GM12892 (cell line): ENCODE measurements at regions not wholly inside any gene's neighbourhood (a gene's known extent, or its start where the extent isn't known, plus 50 kb on each side); places are given as distances from the start of the nearest gene placed in this dataset.

Source experiments
- POLR2A ChIP-seq: IDR thresholded peaks from 2 replicates; pipeline ENCODE4 v1.6.1; 2011; ENCODE audit warnings: low read depth, low read length, control low read depth
- POLR2AphosphoS5 ChIP-seq: IDR thresholded peaks from 2 replicates; pipeline ENCODE4 v1.6.1; 2011; ENCODE audit warnings: low read depth, low read length, control low read depth

GRCh38 chr4:3366893-3367775, 74.3 kb downstream of the RGS12 start:
- TF ChIP-seq POLR2A (no peak), POLR2AphosphoS5 (no peak)
